Transverse colon (tissue), 4 donors: ENCODE measurements at regions not wholly inside any gene's neighbourhood (a gene's known extent, or its start where the extent isn't known, plus 50 kb on each side); places are given as distances from the start of the nearest gene placed in this dataset.

Experiments
- DNase-seq: peaks from one replicate; pipeline ENCODE4 v3.0.0-alpha.2; 2019
- H3K27ac ChIP-seq, 4 donors: fragments of 200-600 bp; sonication (generic); 2 replicates each; pipeline ENCODE4 v1.5.1; 2016 to 2018; ENCODE audit warnings: inconsistent platforms in 4 of 4
- H3K27me3 ChIP-seq: fragments of 200-600 bp; sonication (generic); 2 replicates; pipeline ENCODE4 v1.5.1; 2017; ENCODE audit warnings: inconsistent platforms
- H3K36me3 ChIP-seq, 4 donors: fragments of 200-600 bp; sonication (generic); 2 replicates each; pipeline ENCODE4 v1.5.1; 2017 to 2019; ENCODE audit warnings: inconsistent platforms in 4 of 4
- H3K4me1 ChIP-seq, 4 donors: fragments of 200-600 bp; sonication (generic); 2 replicates each; pipeline ENCODE4 v1.5.1; 2017 to 2020; ENCODE audit warnings: inconsistent platforms in 4 of 4
- H3K4me3 ChIP-seq, 4 donors: fragments of 200-600 bp; sonication (generic); 1 replicate in 1 of 4; 2 replicates in 3 of 4; pipeline versions ENCODE4 v1.5.1 to v1.6.1; 2017 to 2019; ENCODE audit warnings: inconsistent platforms in 4 of 4
- H3K9me3 ChIP-seq, 2 donors: fragments of 200-600 bp; sonication (generic); 2 replicates each; pipeline ENCODE4 v1.5.1; 2017 to 2019; ENCODE audit warnings: inconsistent platforms in 2 of 2
- EP300 ChIP-seq: sonication (generic); formaldehyde crosslinking; IDR thresholded peaks from one replicate; pipeline ENCODE4 v1.6.1; 2017; ENCODE audit warnings: antibody characterized with exemption, low read depth
- POLR2A ChIP-seq: fragments of 450-650 bp; IDR thresholded peaks from one replicate; pipeline ENCODE4 v1.6.1; 2016; ENCODE audit warnings: antibody characterized with exemption, mild to moderate bottlenecking, moderate library complexity
- POLR2AphosphoS5 ChIP-seq, 3 donors: sonication (generic); formaldehyde crosslinking; IDR thresholded peaks; one replicate each; pipeline ENCODE4 v1.6.1; 2016; ENCODE audit warnings: antibody characterized with exemption in 3 of 3
- WGBS, 2 donors: methylation state at CpG; one replicate each; pipeline ENCODE4 v1.1.5; 2018; ENCODE audit warnings: low coverage in 1 of 2; 5-methylcytosine and 5-hydroxymethylcytosine counted together
- in situ Hi-C, 4 donors: fragments of 200-750 bp; cut with MboI; loops; one replicate each; pipeline versions ENCODE4 v1.15.0 to v1.15.1; 2017; ENCODE audit warnings: low sequenced_read_pairs in 3 of 4, low pct_ligation_motif_present in 1 of 4, low pct_unique_long_range_greater_than_20kb in 1 of 4
- intact Hi-C: fragments of 100-400 bp; cut with DNase I; formaldehyde crosslinking; loops from one replicate; pipeline ENCODE4 v1.15.1; 2023; ENCODE audit warnings: low total_unique reads
- TF ChIP-seq, protein P1 (sequence below), 5 experiments: fragments of 200-600 bp in 3 of 5; fragments of 450-650 bp in 2 of 5; sonication (generic) in 3 of 5; IDR thresholded peaks; 1 replicate in 2 of 5; 2 replicates in 3 of 5; pipeline ENCODE4 v1.5.1; 2016 to 2017; ENCODE audit warnings: antibody characterized with exemption in 5 of 5, inconsistent platforms in 3 of 5, mild to moderate bottlenecking in 2 of 5, moderate library complexity in 1 of 5

DNA sequence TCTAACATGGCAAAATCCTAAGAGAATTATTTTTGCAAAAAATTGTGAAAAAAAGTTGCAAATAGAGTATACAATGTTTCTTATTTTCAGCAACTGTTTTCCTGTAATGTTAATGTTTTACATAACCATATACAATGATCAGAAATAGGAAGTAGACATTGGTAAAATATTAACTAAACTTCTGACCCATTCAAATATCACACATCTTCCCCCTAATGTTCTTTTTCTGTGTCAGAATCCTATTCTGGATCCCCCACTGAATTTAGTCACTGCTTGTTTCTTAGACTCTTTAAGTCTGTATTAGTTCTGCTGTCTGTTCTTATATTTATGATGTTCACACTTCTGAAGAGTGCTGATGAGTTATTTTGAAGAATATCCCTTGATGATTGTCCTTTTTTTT, 62.0 kb downstream of the HFE start:
- Histone ChIP-seq H3K4me1 (peaks cover 0 to 6% (median 0%) of the 10 kb centered on the region in 4 donors), H3K9me3 (no peaks in the 10 kb centered on the region), H3K4me3 (no peak overlapping the region), H3K27ac (no peak overlapping the region), H3K36me3 (no peaks in the 10 kb centered on the region), H3K27me3 (no peaks in the 10 kb centered on the region)
- intact Hi-C loops = no loop called here
- in situ Hi-C loops = no loop called here
- no peak for TF ChIP-seq POLR2AphosphoS5 (IDR thresholded peaks at IDR 0.05)
- TF ChIP-seq EP300 = no peak
- TF ChIP-seq, protein P1, sequence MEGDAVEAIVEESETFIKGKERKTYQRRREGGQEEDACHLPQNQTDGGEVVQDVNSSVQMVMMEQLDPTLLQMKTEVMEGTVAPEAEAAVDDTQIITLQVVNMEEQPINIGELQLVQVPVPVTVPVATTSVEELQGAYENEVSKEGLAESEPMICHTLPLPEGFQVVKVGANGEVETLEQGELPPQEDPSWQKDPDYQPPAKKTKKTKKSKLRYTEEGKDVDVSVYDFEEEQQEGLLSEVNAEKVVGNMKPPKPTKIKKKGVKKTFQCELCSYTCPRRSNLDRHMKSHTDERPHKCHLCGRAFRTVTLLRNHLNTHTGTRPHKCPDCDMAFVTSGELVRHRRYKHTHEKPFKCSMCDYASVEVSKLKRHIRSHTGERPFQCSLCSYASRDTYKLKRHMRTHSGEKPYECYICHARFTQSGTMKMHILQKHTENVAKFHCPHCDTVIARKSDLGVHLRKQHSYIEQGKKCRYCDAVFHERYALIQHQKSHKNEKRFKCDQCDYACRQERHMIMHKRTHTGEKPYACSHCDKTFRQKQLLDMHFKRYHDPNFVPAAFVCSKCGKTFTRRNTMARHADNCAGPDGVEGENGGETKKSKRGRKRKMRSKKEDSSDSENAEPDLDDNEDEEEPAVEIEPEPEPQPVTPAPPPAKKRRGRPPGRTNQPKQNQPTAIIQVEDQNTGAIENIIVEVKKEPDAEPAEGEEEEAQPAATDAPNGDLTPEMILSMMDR (IDR thresholded peaks at IDR 0.05) = no peak
- TF ChIP-seq POLR2A = no peak
- no peak for DNase-seq

DNA sequence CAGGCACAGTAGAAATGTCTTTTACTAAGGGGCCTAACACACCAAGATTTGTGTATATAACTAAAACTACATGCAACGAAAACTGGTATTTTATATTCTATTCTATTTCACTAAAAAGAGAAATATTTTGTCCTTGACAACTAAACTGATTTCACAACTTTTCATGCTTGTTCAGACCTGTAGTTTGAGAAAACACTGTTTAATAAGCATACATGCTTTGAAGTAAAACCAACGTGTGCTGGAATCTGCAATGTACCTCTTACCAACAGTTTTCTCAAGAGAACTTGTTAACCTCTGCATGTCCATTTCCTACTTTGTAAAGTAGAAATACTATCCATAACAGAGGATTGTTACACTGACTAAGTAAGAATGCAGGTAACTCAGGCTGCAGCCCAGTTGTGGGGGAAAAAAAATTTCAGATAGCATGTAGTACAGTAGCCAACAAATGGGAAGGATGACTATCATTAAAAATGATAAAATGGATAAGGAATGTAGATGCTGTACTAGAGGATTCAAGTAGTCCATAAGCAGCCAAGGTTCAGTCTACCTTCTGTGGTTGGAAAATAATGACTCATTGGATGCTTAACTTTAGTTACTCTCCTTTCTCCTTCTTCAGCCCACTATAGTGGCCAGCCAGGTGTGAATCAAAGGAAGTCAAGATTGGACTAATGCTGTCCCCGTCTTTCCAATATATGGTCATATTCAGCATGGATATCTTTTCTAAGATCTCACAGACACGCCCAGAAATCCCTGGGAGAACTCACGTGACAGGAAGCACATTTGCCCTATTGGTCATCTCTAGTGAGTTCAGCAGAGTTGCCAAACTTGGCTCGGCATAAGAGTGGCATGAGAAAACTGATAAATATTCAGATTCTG, 65.2 kb downstream of the HFE start:
- intact Hi-C loops (no loop called here), in situ Hi-C loops (loop anchor here in 1 of 4 donors (25.0 kb wide), 1 partner anchor 985 kb away; a partner anchor contains a TSS)
- DNase-seq = no peak

DNA sequence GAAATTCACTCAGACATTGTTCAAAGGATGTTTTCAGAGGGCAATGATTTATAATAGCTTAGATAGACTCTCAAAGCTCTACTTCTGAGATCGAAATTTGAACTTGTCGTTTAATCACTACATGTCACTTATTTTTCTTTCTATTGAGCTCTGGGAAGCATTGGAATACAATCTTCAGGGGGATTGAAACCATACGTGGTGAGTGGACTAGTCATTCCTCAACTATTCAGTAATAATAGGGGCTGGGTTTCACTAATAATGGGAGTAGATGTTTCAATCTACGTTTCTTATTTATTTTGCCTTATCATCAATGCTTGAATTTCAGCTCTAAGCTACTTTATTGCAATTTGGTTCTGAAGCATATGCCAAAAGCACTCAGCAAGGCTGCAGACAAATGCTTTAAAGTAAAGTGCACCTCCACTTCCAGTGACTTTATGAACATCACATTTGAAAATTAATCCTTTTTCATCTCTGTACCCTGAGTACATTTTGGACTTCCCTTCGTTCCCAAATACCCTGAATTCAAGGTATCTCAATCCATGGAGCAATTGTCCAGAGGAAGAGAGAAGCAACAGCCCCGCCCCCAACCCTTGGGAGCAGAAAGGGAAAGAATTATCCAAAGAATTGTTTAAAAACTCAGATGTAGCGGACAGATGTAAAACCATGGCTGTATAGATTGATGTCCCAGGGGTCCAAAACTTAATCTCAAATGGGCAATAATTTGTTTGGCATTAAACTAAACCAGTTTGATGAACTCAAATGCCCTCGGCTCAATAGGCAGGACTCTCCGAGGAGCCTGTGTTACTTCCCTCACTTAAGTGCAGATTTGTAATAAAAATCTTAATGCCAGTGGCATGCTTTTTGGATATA, 68.1 kb downstream of the HFE start:
- intact Hi-C loops = loop anchor here (5.0 kb wide), 2 partner anchors 33 to 42 kb away; a partner anchor contains a TSS
- Histone ChIP-seq H3K9me3 (no peaks in the 10 kb centered on the region), H3K36me3 (no peaks in the 10 kb centered on the region), H3K27me3 (no peaks in the 10 kb centered on the region), H3K4me3 (peak overlapping the region; percentile 20 to 91 (median 80)), H3K27ac (peak overlapping the region; percentile 97 to 100 (median 100)), H3K4me1 (peaks cover 0 to 29% (median 14%) of the 10 kb centered on the region in 4 donors)
- in situ Hi-C loops = loop anchor here in 3 of 4 donors (5.0 to 25.0 kb wide), 3 partner anchors 33 to 982 kb away; a partner anchor contains a TSS
- DNase-seq = peak; percentile 52
- WGBS, 2 donors = 29 to 32% methylated on average over 9 of the region's 9 CpGs
- TF ChIP-seq POLR2AphosphoS5 (IDR thresholded peaks at IDR 0.05) = peak in 1 of 3 donors; percentile 25
- no peak for TF ChIP-seq EP300

More for the DNA sequence above, 65.2 kb downstream of the HFE start:
- Histone ChIP-seq H3K36me3 (no peaks in the 10 kb centered on the region), H3K27ac (no peak overlapping the region), H3K27me3 (no peaks in the 10 kb centered on the region), H3K4me3 (no peak overlapping the region), H3K4me1 (peaks cover 0 to 17% (median 3%) of the 10 kb centered on the region in 4 donors), H3K9me3 (no peaks in the 10 kb centered on the region)
- TF ChIP-seq POLR2A (no peak), POLR2AphosphoS5 (IDR thresholded peaks at IDR 0.05) (no peak), EP300 (no peak)
- TF ChIP-seq, protein P1 (IDR thresholded peaks at IDR 0.05) = no peak
- 80 to 81% methylated on average over 3 to 6 of the region's 6 CpGs for WGBS, 2 donors

DNA sequence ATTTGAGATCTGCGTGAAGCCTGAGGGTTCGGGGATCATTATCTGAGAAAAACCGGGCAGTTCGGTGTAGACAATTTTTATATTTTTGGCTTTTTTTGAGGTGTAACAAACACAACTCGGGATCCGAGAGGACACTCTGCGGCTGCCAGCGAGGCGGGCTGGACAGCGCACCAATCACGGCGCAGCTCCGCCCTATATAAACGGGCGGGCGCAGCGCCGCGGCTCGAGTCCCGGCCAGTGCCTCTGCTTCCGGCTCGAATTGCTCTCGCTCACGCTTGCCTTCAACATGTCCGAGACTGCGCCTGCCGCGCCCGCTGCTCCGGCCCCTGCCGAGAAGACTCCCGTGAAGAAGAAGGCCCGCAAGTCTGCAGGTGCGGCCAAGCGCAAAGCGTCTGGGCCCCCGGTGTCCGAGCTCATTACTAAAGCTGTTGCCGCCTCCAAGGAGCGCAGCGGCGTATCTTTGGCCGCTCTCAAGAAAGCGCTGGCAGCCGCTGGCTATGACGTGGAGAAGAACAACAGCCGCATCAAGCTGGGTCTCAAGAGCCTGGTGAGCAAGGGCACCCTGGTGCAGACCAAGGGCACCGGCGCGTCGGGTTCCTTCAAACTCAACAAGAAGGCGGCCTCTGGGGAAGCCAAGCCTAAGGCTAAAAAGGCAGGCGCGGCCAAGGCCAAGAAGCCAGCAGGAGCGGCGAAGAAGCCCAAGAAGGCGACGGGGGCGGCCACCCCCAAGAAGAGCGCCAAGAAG, 69.0 kb downstream of the HFE start:
- Histone ChIP-seq H3K4me1 (peaks cover 0 to 36% (median 14%) of the 10 kb centered on the region in 4 donors), H3K27me3 (no peaks in the 10 kb centered on the region), H3K36me3 (no peaks in the 10 kb centered on the region), H3K4me3 (peak overlapping the region; percentile 70 to 91 (median 80)), H3K27ac (peak overlapping the region; percentile 97 to 100 (median 100)), H3K9me3 (no peaks in the 10 kb centered on the region)
- peak; percentile 94 for DNase-seq
- WGBS, 2 donors = 0 to 1% methylated on average over 9 to 51 of the region's 61 CpGs
- in situ Hi-C loops (loop anchor here in 3 of 4 donors (5.0 to 25.0 kb wide), 3 partner anchors 34 to 981 kb away; a partner anchor contains a TSS), intact Hi-C loops (loop anchor here (5.0 kb wide), 2 partner anchors 34 to 41 kb away; a partner anchor contains a TSS)
- TF ChIP-seq, protein P1 (IDR thresholded peaks at IDR 0.05) = no peak
- TF ChIP-seq POLR2AphosphoS5 (IDR thresholded peaks at IDR 0.05) = peak; percentile 100
- TF ChIP-seq EP300 = peak; percentile 71
- TF ChIP-seq POLR2A = peak; percentile 100
